ENCODE measurements at regions not wholly inside any gene's neighbourhood (a gene's known extent, or its start where the extent isn't known, plus 50 kb on each side); places are given as distances from the start of the nearest gene placed in this dataset.

DNA sequence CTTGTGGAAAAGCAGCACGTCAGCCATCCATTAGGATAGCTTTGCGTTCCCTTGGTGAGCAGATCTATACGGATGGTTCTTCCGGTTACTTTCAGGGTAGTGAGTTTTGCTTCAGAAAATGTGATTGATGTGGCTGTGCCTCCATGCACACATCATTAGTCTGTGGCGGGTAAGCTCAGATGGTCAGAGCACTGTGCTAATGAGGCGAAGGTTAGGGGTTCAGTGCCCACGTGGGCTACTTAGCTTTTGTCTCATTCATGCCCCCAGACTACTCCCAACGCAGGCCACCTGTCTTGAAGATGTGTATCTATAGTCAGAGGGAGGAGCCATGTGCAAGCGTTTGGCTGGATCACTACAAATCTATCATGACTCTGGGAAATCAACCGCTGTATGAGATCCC is 322.8 kb upstream of the POU3F3 start:
- ChIA-PET CTCF (interaction anchor here (1.5 kb wide), 1 partner anchor 11 kb away, joined by 3 read pairs; no protein-coding TSS in a partner anchor), POLR2A (no interaction called here)
- no peak for DNase-seq (ENCODE audit: extremely low spot score)
- TF ChIP-seq CTCF (IDR thresholded peaks at IDR 0.05; ENCODE audit: control extremely low read depth, extremely low read depth, low read depth, missing control alignments), result no peak

DNA sequence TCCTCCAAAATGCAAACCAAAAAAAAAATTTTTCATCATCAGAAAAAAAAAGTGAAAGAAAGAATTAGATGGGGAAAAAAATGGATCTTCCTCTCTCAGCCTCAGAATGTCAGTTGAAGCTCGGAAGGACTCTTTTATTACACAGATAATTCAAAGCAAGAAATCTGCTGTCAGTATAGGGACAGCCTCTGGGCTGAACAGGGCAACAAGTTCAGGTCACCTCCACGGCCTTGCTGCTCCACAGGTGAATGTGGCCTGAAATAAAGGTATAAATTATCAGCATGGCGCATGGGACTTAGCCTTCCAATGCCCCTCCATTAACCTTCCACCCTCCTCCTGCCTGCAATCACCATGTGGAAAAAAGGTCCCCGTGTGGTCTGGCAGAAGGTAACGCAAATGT is 316.8 kb upstream of the POU3F3 start:
- DNase-seq (ENCODE audit: extremely low spot score), result no peak
- no peak for TF ChIP-seq CTCF (IDR thresholded peaks at IDR 0.05; ENCODE audit: control extremely low read depth, extremely low read depth, low read depth, missing control alignments)
- POLR2A ChIA-PET, result no interaction called here
- CTCF ChIA-PET, result no interaction called here

GRCh38 chr2:104538077-104538476 is 315.8 kb upstream of the POU3F3 start:
- ChIA-PET POLR2A (no interaction called here), CTCF (no interaction called here)
- TF ChIP-seq CTCF (IDR thresholded peaks at IDR 0.05; ENCODE audit: control extremely low read depth, extremely low read depth, low read depth, missing control alignments), result no peak
- DNase-seq (ENCODE audit: extremely low spot score), result no peak

- CTCF ChIA-PET, result no interaction called here
- POLR2A ChIA-PET, result no interaction called here
- no peak for TF ChIP-seq CTCF (IDR thresholded peaks at IDR 0.05; ENCODE audit: control extremely low read depth, extremely low read depth, low read depth, missing control alignments)
- DNase-seq (ENCODE audit: extremely low spot score), result no peak
Measured at GRCh38 chr2:104539649-104540048, 314.3 kb upstream of the POU3F3 start.

GRCh38 chr2:104545055-104545454 is 308.9 kb upstream of the POU3F3 start:
- DNase-seq (ENCODE audit: extremely low spot score), result no peak
- no peak for TF ChIP-seq CTCF (IDR thresholded peaks at IDR 0.05; ENCODE audit: control extremely low read depth, extremely low read depth, low read depth, missing control alignments)
- CTCF ChIA-PET, result no interaction called here
- POLR2A ChIA-PET, result no interaction called here

DNA sequence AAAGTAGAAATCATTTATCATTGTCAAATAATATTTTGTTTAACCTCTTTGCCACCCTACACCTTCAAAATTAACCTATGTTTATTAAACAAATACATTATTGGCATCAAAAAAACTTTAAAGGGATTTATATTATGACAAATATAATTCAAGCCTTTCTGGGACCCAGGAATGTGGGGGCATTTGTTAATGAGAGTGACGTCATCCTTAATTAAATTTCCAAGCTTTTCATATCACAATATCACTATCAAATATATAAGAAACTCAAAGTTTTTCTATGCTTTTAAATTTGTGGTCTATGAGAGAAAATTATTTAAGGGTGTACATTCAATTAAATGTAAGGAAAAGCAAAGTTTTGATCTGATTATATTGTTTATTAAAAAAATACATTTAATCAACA is 307.4 kb upstream of the POU3F3 start:
- POLR2A ChIA-PET, result no interaction called here
- CTCF ChIA-PET, result no interaction called here
- DNase-seq (ENCODE audit: extremely low spot score), result no peak
- no peak for TF ChIP-seq CTCF (IDR thresholded peaks at IDR 0.05; ENCODE audit: control extremely low read depth, extremely low read depth, low read depth, missing control alignments)

- no peak for TF ChIP-seq CTCF (IDR thresholded peaks at IDR 0.05; ENCODE audit: control extremely low read depth, extremely low read depth, low read depth, missing control alignments)
- POLR2A ChIA-PET, result no interaction called here
- CTCF ChIA-PET, result no interaction called here
- no peak for DNase-seq (ENCODE audit: extremely low spot score)
Measured at GRCh38 chr2:104547221-104547620, 306.7 kb upstream of the POU3F3 start.
